Mammary epithelial cell (primary cell): ENCODE measurements at regions not wholly inside any gene's neighbourhood (a gene's known extent, or its start where the extent isn't known, plus 50 kb on each side); places are given as distances from the start of the nearest gene placed in this dataset.

Source experiments
- CTCF ChIP-seq, 2 donors: IDR thresholded peaks in 1 of 2; conservative IDR thresholded peaks in 1 of 2; 2 replicates each; pipeline ENCODE4 v1.5.1; 2011 to 2012; ENCODE audit warnings: inconsistent platforms in 2 of 2, low read length in 2 of 2, mild to moderate bottlenecking in 2 of 2, control low read depth in 1 of 2, low read depth in 1 of 2; ENCODE audit not compliant: insufficient read depth in 1 of 2; ENCODE audit errors: extremely low read depth in 1 of 2
- EZH2 ChIP-seq: IDR thresholded peaks from 2 replicates; pipeline ENCODE4 v1.6.1; 2012; ENCODE audit warnings: low read length, inconsistent platforms, borderline replicate concordance

DNA sequence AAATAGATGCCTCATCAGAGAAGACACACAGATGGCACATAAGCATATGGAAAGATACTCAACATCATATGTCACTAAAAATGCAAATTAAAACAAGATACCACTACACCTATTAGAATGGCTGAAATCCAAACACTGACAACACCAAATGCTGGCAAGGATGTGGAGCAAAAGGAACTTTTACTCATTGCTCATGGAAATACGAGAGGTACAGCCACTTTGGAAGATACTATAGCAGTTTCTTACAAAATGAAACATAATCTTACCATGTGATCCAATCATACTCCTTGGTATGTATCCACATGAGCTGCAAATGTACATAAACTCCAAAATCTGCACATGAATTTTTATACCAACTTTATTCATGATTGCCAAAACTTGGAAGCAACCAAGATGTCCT, 246.0 kb upstream of the ARHGAP42 start:
- TF ChIP-seq CTCF (conservative IDR thresholded peaks at IDR 0.05 in 1 of 2, IDR thresholded peaks at IDR 0.05 in 1 of 2; ENCODE audit: extremely low read depth in 1 of 2, insufficient read depth in 1 of 2, low read depth in 1 of 2, low read length in 2 of 2): no peak
- no peak for TF ChIP-seq EZH2
